Limb (tissue), 2 donors: ENCODE measurements at regions not wholly inside any gene's neighbourhood (a gene's known extent, or its start where the extent isn't known, plus 50 kb on each side); places are given as distances from the start of the nearest gene placed in this dataset.
"Not testable (repeated sequence)": the region's sequence is repeated elsewhere in the genome, so short reads cannot be mapped to it uniquely, and the experiment has no call there.

Source experiments
- DNase-seq, 2 donors: peaks; one replicate each; pipeline ENCODE4 v3.0.0-alpha.2; 2016; ENCODE audit errors: extremely low spot score in 2 of 2

- no peak for DNase-seq
Measured at GRCh38 chr7:91355695-91356435, 91.6 kb downstream of the FZD1 start.

GRCh38 chr7:91356915-91357314, 92.7 kb downstream of the FZD1 start:
- no peak for DNase-seq

GRCh38 chr7:91357379-91357778, 93.1 kb downstream of the FZD1 start:
- DNase-seq = no peak

GRCh38 chr7:91357901-91358300, 93.7 kb downstream of the FZD1 start:
- no peak for DNase-seq

- DNase-seq = no peak
Measured at GRCh38 chr7:91358303-91358702, 94.1 kb downstream of the FZD1 start.

GRCh38 chr7:91365097-91365496, 100.9 kb downstream of the FZD1 start:
- DNase-seq = not testable (repeated sequence)

- no peak for DNase-seq
Measured at GRCh38 chr7:91366091-91366490, 101.9 kb downstream of the FZD1 start.

- DNase-seq = no peak
Measured at GRCh38 chr7:91367812-91368578, 103.8 kb downstream of the FZD1 start.

- DNase-seq = no peak
Measured at GRCh38 chr7:91372323-91372722, 108.1 kb downstream of the FZD1 start.

GRCh38 chr7:91373111-91373800, 109.0 kb downstream of the FZD1 start:
- DNase-seq = no peak

- DNase-seq = no peak
Measured at GRCh38 chr7:91374321-91374989, 110.2 kb downstream of the FZD1 start.

- no peak for DNase-seq
Measured at GRCh38 chr7:91375378-91375777, 111.1 kb downstream of the FZD1 start.

GRCh38 chr7:91378131-91378530, 113.9 kb downstream of the FZD1 start:
- DNase-seq = no peak

- no peak for DNase-seq
Measured at GRCh38 chr7:91379236-91379635, 115.0 kb downstream of the FZD1 start.

GRCh38 chr7:91379991-91380390, 115.8 kb downstream of the FZD1 start:
- no peak for DNase-seq

- DNase-seq = no peak
Measured at GRCh38 chr7:91383053-91383904, 119.0 kb downstream of the FZD1 start.

- DNase-seq = no peak
Measured at GRCh38 chr7:91383905-91384274, 119.7 kb downstream of the FZD1 start.

GRCh38 chr7:91394757-91395156, 130.5 kb downstream of the FZD1 start:
- DNase-seq = not testable (repeated sequence)

- not testable (repeated sequence) for DNase-seq
Measured at GRCh38 chr7:91395313-91395712, 131.1 kb downstream of the FZD1 start.

GRCh38 chr7:91397096-91397495, 132.9 kb downstream of the FZD1 start:
- DNase-seq = no peak

GRCh38 chr7:91397612-91398011, 133.4 kb downstream of the FZD1 start:
- DNase-seq = no peak
